Astrocyte (in vitro differentiated cells and primary cell): ENCODE measurements at regions not wholly inside any gene's neighbourhood (a gene's known extent, or its start where the extent isn't known, plus 50 kb on each side); places are given as distances from the start of the nearest gene placed in this dataset.

ENCODE experiments used
- DNase-seq: peaks from one replicate; pipeline ENCODE4 v3.0.0-alpha.2; 2010; ENCODE audit warnings: low read depth
- FAIRE-seq: peaks from 2 replicates; lab custom pipeline; 2011; peaks lifted over from hg19 to GRCh38; lab: Jason Lieb, UNC
- H2AFZ ChIP-seq: 2 replicates; pipeline ENCODE4 v1.6.0; 2012; ENCODE audit warnings: low read depth, low read length, inconsistent platforms
- H3K27ac ChIP-seq: 2 replicates; pipeline ENCODE4 v1.5.1; 2011; ENCODE audit warnings: low read depth, low read length, inconsistent platforms
- H3K27me3 ChIP-seq: 2 replicates; pipeline ENCODE4 v1.6.0; 2011; ENCODE audit warnings: low read length, inconsistent platforms; ENCODE audit not compliant: insufficient read depth
- H3K36me3 ChIP-seq: 2 replicates; pipeline ENCODE4 v1.5.1; 2011; ENCODE audit warnings: low read length, inconsistent platforms; ENCODE audit not compliant: insufficient read depth
- H3K4me1 ChIP-seq: 2 replicates; pipeline ENCODE4 v1.5.1; 2011; ENCODE audit warnings: low read length, inconsistent platforms; ENCODE audit not compliant: insufficient read depth
- H3K4me2 ChIP-seq: 2 replicates; pipeline ENCODE4 v1.6.0; 2012; ENCODE audit warnings: low read length, inconsistent platforms
- H3K4me3 ChIP-seq: 2 replicates; pipeline ENCODE4 v1.5.1; 2011; ENCODE audit warnings: low read depth, mild to moderate bottlenecking, low read length, inconsistent platforms; ENCODE audit not compliant: insufficient read depth
- H3K79me2 ChIP-seq: 2 replicates; pipeline ENCODE4 v1.6.0; 2012; ENCODE audit warnings: mild to moderate bottlenecking, low read length, inconsistent platforms; ENCODE audit not compliant: insufficient read depth
- H3K9ac ChIP-seq: 2 replicates; pipeline ENCODE4 v1.6.0; 2012; ENCODE audit warnings: mild to moderate bottlenecking, low read length, inconsistent platforms
- H3K9me3 ChIP-seq: 2 replicates; pipeline ENCODE4 v1.5.1; 2012; ENCODE audit warnings: low read depth, mild to moderate bottlenecking, low read length, inconsistent platforms; ENCODE audit not compliant: insufficient read depth
- H4K20me1 ChIP-seq: 2 replicates; pipeline ENCODE4 v1.6.0; 2012; ENCODE audit warnings: low read length, inconsistent platforms; ENCODE audit not compliant: insufficient read depth
- H3K27ac Mint-ChIP-seq: one replicate; pipeline ENCODE4 v1.8.0; 2021; ENCODE audit warnings: mild to moderate bottlenecking, mixed read lengths; ENCODE audit not compliant: unreplicated experiment
- H3K27me3 Mint-ChIP-seq: one replicate; pipeline ENCODE4 v1.8.0; 2021; ENCODE audit warnings: low read depth, mixed read lengths; ENCODE audit not compliant: unreplicated experiment
- H3K36me3 Mint-ChIP-seq: one replicate; pipeline ENCODE4 v1.8.0; 2021; ENCODE audit warnings: low read depth, mixed read lengths; ENCODE audit not compliant: unreplicated experiment
- H3K4me1 Mint-ChIP-seq: one replicate; pipeline ENCODE4 v1.8.0; 2021; ENCODE audit warnings: low read depth, mixed read lengths; ENCODE audit not compliant: unreplicated experiment
- H3K4me3 Mint-ChIP-seq: one replicate; pipeline ENCODE4 v1.8.0; 2021; ENCODE audit warnings: mild to moderate bottlenecking, moderate library complexity, mixed read lengths; ENCODE audit not compliant: unreplicated experiment
- H3K9me3 Mint-ChIP-seq: one replicate; pipeline ENCODE4 v1.8.0; 2021; ENCODE audit warnings: mild to moderate bottlenecking, mixed read lengths; ENCODE audit not compliant: unreplicated experiment
- EZH2 ChIP-seq: IDR thresholded peaks from 2 replicates; pipeline ENCODE4 v1.6.1; 2012; ENCODE audit warnings: mild to moderate bottlenecking, low read length, inconsistent platforms; ENCODE audit not compliant: insufficient read depth
- TF ChIP-seq, protein P1 (sequence below): IDR thresholded peaks from 2 replicates; pipeline ENCODE4 v1.5.1; 2011; ENCODE audit warnings: low read depth, mild to moderate bottlenecking, inconsistent platforms, low read length, moderate library complexity; ENCODE audit not compliant: insufficient read depth

DNA sequence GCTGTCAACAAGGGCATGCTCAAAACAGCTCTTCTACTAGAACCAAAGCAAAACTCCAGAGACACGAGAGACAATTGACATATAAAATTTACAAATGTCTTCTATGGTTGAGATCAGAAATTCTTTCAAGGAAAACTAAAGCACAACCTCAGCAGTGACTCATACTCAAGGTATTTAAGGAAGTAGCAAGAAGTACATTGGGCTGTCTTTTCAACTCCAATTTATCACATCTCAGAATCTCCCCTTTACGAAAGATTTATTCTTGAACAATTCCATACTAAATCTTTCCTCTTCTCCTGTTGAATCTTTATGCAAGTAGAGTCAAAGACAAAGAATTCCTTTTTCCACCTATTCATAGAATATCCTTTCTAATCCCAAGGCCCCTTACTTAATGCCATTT lies 324.0 kb downstream of the IRS1 start:
- H3K27me3 Mint-ChIP-seq, result no peaks in the 10 kb centered on the region
- H3K36me3 Mint-ChIP-seq, result no peaks in the 10 kb centered on the region
- Histone ChIP-seq H3K36me3 (no peaks in the 10 kb centered on the region), H3K79me2 (no peaks in the 10 kb centered on the region), H3K9ac (no peak overlapping the region), H2AFZ (no peak overlapping the region), H4K20me1 (no peaks in the 10 kb centered on the region), H3K27ac (peak overlapping the region; percentile 40), H3K4me3 (no peak overlapping the region), H3K4me1 (peaks cover 28% of the 10 kb centered on the region), H3K27me3 (no peaks in the 10 kb centered on the region), H3K4me2 (peak overlapping the region; percentile 45), H3K9me3 (no peaks in the 10 kb centered on the region)
- peak overlapping the region; percentile 47 for H3K4me3 Mint-ChIP-seq
- DNase-seq (peak; percentile 86), FAIRE-seq (peak; percentile 93)
- no peaks in the 10 kb centered on the region for H3K9me3 Mint-ChIP-seq
- peak overlapping the region; percentile 99 for H3K27ac Mint-ChIP-seq
- TF ChIP-seq, protein P1, sequence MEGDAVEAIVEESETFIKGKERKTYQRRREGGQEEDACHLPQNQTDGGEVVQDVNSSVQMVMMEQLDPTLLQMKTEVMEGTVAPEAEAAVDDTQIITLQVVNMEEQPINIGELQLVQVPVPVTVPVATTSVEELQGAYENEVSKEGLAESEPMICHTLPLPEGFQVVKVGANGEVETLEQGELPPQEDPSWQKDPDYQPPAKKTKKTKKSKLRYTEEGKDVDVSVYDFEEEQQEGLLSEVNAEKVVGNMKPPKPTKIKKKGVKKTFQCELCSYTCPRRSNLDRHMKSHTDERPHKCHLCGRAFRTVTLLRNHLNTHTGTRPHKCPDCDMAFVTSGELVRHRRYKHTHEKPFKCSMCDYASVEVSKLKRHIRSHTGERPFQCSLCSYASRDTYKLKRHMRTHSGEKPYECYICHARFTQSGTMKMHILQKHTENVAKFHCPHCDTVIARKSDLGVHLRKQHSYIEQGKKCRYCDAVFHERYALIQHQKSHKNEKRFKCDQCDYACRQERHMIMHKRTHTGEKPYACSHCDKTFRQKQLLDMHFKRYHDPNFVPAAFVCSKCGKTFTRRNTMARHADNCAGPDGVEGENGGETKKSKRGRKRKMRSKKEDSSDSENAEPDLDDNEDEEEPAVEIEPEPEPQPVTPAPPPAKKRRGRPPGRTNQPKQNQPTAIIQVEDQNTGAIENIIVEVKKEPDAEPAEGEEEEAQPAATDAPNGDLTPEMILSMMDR, result no peak
- no peak for TF ChIP-seq EZH2
- H3K4me1 Mint-ChIP-seq, result peaks cover 46% of the 10 kb centered on the region

DNA sequence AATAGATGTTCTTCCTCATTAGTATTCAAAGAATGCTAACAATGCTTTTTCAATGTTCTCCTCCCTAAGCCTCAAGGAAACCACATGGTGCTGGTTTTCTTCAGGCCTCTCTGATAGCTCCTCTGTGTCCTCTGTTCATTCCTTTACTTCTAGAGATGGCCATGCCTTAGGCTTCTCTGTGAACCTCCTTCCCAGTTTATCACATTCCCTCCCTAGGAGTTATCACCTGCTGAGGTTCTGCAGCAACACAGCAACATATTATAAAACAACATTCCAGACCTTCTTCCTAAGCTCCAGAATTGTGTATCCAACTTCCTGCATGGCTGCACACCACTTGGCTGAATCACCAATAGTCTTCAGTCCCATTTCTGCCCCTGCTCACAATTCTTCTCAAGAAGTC lies 325.5 kb downstream of the IRS1 start:
- Mint-ChIP-seq H3K4me3 (peak overlapping the region; percentile 21), H3K36me3 (no peaks in the 10 kb centered on the region), H3K4me1 (peaks cover 41% of the 10 kb centered on the region), H3K27ac (peak overlapping the region; percentile 72), H3K27me3 (no peaks in the 10 kb centered on the region), H3K9me3 (no peaks in the 10 kb centered on the region)
- H3K36me3 ChIP-seq, result no peaks in the 10 kb centered on the region
- FAIRE-seq (no peak), DNase-seq (no peak)
- TF ChIP-seq, protein P1, result no peak
- no peak for TF ChIP-seq EZH2
- no peak overlapping the region for H3K27ac ChIP-seq
- H3K79me2 ChIP-seq, result no peaks in the 10 kb centered on the region
- H2AFZ ChIP-seq, result no peak overlapping the region
- H3K27me3 ChIP-seq, result no peaks in the 10 kb centered on the region
- no peaks in the 10 kb centered on the region for H4K20me1 ChIP-seq
- no peak overlapping the region for H3K4me2 ChIP-seq
- H3K9me3 ChIP-seq, result no peaks in the 10 kb centered on the region
- H3K4me1 ChIP-seq, result peaks cover 27% of the 10 kb centered on the region
- no peak overlapping the region for H3K4me3 ChIP-seq
- H3K9ac ChIP-seq, result no peak overlapping the region

DNA sequence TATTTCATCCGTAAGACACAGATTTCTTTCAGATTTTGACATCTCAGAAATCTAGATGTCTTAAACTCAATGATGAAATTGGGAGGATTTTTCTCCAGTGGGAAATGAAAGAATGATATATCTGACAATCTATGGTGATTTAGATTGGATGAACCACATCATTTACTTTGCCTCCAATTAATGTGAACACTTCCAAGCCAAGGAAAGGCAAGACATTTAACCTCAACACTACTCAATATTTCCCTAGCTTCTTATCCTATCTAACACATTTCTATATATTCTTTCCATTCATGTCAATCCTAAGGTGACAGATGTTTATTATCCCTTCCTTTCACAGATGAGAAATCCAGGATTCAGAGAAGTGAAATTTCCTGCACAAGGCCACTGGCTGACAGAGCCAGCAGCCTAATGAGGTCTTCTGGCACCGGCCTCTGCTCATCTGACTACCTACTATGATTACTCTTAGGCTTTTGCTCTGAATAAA lies 327.6 kb downstream of the IRS1 start:
- H3K4me1 Mint-ChIP-seq, result peaks cover 25% of the 10 kb centered on the region
- no peaks in the 10 kb centered on the region for H3K9me3 ChIP-seq
- no peak overlapping the region for H3K27ac Mint-ChIP-seq
- H3K27me3 Mint-ChIP-seq, result no peaks in the 10 kb centered on the region
- no peak overlapping the region for H3K4me2 ChIP-seq
- H3K4me1 ChIP-seq, result peaks cover 6% of the 10 kb centered on the region
- DNase-seq, result no peak
- no peaks in the 10 kb centered on the region for H3K79me2 ChIP-seq
- H2AFZ ChIP-seq, result no peak overlapping the region
- H3K9me3 Mint-ChIP-seq, result no peaks in the 10 kb centered on the region
- H3K9ac ChIP-seq, result no peak overlapping the region
- TF ChIP-seq EZH2, result no peak
- TF ChIP-seq, protein P1, result no peak
- H3K36me3 Mint-ChIP-seq, result no peaks in the 10 kb centered on the region
- H3K36me3 ChIP-seq, result no peaks in the 10 kb centered on the region
- H3K27me3 ChIP-seq, result no peaks in the 10 kb centered on the region
- H3K27ac ChIP-seq, result no peak overlapping the region
- no peak overlapping the region for H3K4me3 ChIP-seq
- H4K20me1 ChIP-seq, result no peaks in the 10 kb centered on the region
- no peak for FAIRE-seq
- H3K4me3 Mint-ChIP-seq, result no peak overlapping the region
